HepG2 (cell line): ENCODE measurements at regions not wholly inside any gene's neighbourhood (a gene's known extent, or its start where the extent isn't known, plus 50 kb on each side); places are given as distances from the start of the nearest gene placed in this dataset.

Experiments
- CTCF ChIP-seq: sonication (generic); formaldehyde crosslinking; IDR thresholded peaks from 2 replicates; pipeline ENCODE4 v1.5.0; 2020; ENCODE audit warnings: mild to moderate bottlenecking, missing genetic modification reagents, moderate library complexity
- SP1 ChIP-seq, 2 experiments: fragments of 450-650 bp in 1 of 2; sonication (generic) in 1 of 2; formaldehyde crosslinking in 1 of 2; IDR thresholded peaks; 2 replicates each; pipeline versions ENCODE4 v1.4.0 to v1.6.1; 2016 to 2020; ENCODE audit warnings: missing genetic modification reagents in 1 of 2

DNA sequence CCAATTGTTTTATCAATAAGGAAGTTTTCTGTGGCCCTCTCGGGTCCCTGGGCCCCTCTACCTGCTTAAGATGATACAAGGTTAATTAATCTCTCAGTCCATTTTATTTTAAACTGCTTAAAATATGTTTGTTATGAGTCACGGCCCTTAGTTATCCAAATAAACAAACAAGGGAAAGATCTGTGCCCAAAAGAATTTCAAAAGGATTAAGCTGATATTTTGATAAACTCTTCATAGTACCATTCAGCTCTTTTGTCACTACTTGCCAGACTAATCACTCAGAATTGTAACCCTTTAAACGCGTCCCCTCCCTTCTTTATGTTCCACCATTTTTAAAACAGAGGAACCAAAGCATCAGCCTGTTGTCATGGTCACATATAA is 144.7 kb upstream of the STK17B start:
- TF ChIP-seq SP1 (IDR thresholded peaks at IDR 0.05) (no peak), SP1 (CRISPR knock-in tag; IDR thresholded peaks at IDR 0.05) (no peak), CTCF (CRISPR knock-in tag) (no peak)
